ENCODE measurements at regions not wholly inside any gene's neighbourhood (a gene's known extent, or its start where the extent isn't known, plus 50 kb on each side); places are given as distances from the start of the nearest gene placed in this dataset.

DNA sequence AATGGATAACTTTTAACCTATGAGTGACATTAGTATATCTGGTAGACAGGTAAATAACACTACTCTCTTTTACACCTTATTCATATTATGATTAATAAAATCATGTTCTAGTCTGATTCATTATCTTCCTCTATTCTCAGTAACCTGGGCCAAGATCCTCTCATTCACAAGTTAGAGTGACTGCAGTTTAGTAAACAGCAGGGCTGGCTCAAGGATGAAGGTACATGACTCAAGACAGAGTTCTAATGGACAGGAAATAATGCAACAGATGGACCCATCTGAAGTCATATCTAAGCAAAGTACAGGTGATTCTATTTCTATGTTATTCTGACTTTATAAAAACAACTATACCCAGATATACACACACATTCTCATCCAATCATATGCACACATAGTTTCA is 582.5 kb upstream of the CDH18 start:
- no peak for DNase-seq (ENCODE audit: low read depth, low spot score)

DNA sequence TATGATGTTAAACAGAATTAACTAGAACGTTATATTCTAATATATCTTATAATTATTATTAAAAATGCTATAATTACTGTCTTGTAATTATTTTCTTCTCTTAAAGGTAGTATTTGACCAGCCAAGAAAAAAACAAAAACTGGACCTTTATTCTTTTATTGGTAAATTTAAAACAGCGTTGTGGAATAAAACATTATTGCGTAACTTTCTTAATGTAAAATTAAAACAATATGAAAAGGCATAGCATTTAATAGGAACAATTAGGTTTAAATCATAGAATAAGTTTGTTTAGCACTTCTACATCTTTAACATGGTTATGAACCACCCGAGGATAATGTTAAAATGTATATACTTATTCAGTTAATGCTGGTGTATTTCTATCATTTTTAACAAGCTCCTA is 574.5 kb upstream of the CDH18 start:
- DNase-seq (ENCODE audit: low read depth, low spot score): no peak

DNA sequence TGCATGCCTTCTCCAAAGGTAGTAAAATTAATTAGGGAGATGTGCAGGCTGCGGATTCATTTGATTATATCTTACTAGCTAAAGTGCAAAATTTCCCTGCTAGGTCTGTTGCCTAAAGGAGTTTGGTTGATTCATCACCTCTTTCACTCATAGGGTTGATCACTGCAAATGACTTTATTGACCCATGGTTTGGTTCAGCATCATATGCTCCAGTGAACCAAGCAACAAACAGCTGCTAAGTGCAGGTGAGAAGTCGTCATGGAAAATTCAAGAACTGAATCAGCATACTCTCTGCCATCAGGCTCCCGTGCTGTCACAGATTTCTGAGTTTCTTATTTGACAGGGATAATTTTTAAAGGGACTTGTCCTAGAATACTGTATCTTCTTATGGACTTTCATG is 571.8 kb upstream of the CDH18 start:
- DNase-seq (ENCODE audit: low read depth, low spot score): no peak

DNA sequence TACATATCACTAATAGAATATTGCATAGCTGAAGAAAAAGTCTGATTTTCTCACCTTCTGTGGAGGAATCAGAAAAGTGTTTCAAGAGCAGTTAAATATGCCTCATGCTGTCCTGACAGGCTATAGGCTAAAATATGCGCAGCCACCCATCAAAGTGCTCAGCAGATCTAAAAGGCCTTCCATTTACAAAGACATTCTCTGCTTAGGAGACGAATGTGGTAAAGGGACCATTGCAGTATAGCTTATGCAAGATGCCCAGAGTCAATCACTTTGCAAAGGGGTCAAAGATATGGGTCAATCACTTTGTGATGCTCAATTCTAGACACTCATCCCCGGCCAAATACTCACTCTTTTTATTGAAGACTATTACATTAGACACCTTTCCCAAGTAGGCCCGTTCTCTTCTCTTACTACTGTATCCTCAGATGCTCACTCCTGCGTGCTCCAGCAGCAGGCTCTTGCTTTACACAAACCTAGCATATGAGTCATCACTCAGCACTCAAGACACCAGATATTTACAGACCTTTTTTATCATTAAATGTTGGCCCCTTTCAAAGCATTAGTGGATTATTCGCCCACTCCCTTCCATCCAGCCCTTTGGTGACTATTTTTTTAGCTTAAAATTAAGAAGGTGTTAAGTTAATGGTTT is 568.2 kb upstream of the CDH18 start:
- DNase-seq (ENCODE audit: low read depth, low spot score): no peak

DNA sequence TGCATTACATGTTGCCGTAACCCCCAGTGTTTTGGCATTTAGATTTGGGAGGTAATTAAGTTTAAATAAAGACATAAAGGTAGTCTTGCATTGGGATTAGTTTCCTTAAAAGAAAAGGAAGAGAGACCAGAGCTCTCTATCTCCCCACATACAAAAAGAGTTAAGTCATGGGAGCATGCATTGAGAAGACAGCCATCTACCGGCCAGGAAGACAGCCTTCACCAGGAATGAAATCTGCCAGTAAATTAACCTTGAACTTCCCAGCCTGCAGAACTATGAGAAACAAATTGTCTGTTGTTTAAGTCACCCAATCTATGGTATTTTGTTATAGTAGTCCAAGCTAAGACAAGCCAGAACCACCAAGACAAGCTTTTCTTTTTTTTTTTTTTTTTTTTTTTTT is 567.0 kb upstream of the CDH18 start:
- DNase-seq (ENCODE audit: low read depth, low spot score): no peak

DNA sequence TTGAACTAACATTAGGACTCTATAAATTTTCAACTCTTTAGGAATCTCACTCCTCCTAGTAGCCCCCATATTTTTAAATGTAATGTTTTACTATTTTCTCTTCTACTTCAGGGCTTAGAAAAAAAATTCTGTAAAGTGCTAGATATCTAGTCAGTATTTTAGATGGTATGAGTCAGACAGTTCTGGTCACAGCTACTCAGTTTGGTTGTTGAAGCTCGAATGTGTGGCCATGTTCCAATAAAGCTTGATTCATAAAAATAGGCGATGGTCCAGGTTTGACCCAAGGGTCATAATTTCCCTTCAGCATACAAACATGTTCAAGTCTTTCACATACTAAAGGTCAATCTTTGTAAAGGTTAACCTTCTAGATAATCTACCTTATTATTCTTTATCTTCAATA is 566.0 kb upstream of the CDH18 start:
- no peak for DNase-seq (ENCODE audit: low read depth, low spot score)

DNA sequence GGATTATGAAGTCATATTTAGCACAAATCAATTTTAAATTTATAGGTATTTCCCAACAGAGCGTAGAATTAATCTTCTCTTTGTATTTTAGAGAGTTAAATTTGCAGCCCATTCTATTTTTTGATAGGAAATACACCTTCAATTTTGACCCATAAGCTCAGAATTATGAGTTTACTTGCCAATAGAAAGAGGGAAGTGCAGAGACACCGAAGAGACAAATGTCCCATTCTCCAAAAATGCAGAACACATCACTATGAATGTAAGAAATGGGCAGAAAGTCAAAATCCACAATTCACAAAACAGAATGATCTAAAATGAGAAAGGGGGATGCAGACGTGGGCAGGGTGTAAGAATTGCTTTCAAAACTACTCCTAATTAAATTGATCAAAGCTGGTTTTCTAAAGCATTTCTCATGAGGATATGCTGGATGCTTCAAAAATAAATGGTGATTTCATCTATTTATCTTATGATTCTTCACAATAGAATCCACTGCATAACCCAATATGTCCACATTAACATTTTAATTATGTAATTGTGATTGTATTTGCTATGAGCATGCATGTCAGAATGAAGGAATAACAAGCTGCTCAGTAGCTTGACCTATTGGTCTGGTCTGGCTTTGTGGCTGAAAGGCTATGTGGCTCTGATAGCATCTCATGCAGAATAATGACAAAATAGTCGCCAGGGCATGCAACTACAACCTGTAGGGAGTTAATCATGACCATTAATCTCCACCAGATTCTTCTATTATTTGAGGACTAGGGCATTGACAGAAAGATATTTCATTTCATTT is 550.1 kb upstream of the CDH18 start:
- DNase-seq (ENCODE audit: low read depth, low spot score): no peak

DNA sequence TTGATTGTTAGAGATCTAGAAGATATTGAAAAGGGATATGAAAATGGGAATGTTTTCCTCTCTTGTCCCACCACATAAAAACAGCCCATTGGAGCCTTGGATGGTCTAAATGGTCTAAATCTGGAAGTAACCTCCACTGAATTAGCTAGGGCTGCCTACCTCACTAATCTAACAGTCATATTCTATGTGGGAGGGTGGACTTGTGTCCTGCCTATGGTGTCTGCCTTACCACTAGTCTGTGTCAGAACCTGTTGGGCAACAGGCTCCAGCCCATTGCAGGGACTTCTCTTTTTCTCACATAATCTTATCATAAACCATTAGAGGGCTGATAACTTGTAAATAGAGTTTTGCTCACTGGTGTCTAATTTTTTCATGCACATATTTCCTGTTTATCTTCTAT is 548.8 kb upstream of the CDH18 start:
- no peak for DNase-seq (ENCODE audit: low read depth, low spot score)

DNA sequence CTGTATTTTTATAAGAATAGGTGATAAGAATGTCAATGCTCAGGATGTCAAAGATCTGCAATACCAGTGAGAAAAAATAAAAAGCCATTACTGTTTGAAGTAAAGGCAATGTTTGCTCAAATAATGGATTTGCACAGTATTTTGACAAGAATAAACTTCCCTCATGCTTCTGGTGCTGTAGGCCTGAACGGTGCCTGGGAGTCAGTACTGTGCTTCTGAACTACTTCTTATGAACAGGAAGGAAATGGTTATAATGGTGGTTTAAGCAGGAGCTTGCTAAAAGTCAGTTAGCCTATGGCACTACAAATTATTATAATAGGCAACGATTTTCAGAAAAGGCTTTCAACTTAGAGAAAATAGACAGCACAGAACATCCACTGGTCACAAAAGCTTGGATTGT is 548.3 kb upstream of the CDH18 start:
- DNase-seq (ENCODE audit: low read depth, low spot score): no peak

DNA sequence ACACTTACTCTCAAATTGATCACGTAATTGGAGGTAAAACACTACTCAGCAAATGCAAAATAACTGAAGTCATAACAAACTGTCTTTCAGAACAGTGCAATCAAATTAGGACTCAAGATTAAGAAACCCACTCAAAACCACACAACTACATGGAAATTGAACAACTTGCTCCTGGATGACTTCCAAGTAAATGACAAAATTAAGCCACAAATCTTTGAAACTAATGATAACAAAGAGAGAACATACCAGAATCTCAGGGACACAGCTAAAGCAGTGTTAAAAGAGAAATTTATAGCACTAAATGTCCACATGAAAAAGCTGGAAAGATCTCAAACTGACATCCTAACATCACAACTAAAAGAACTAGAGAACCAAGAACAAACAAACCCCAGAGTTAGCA is 540.5 kb upstream of the CDH18 start:
- no peak for DNase-seq (ENCODE audit: low read depth, low spot score)

DNA sequence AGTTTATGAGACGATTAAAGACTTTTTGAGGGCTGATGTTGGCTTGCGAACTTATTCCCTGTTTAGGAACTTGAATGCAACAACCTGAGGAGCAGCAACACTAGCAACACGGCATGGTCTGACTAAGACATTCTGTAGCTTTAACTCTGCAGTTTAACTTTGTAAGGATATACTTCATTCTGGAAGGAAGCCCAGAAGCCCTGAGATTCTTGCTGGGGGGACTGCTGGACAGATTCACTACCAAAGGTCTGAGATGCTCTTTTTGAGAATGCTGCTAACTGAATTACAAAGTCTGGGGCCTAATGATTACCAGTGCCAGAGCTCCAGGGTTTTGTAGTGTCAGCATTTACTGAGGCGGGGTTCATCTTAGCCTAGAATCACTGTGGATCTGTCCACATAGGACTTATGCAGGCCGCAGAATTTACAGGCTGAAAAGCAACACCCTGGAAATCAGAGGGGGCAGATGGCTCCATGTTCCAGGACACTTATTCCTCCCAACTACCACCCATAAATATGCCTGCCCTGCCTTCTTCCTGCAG is 537.1 kb upstream of the CDH18 start:
- DNase-seq (ENCODE audit: low read depth, low spot score): no peak

DNA sequence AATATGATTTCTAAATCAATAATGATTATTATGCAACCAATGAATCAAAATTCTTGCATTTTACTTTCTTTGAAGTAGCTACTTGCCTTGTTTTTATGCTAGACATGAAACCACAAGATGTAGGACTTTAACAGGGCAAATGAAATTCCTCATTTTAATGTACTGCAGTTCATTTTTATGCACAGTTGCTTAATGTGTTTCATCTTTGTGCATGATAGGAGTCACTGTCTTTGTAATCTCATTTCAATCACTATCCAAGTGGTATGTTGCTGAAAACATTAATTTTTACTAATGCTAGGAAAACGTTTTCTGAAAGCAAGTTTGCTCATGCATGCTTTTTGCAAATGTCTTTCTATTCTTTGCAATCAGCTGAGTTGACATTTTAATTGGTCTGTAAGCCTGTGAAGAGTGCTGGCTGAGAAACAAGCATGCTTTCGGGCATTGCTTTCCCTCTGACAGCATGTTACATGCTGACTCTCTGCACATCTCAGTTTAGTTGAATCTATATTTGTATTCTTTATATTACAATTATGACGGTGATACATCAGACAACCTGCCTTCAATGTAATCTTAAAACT is 535.0 kb upstream of the CDH18 start:
- DNase-seq (ENCODE audit: low read depth, low spot score): no peak

DNA sequence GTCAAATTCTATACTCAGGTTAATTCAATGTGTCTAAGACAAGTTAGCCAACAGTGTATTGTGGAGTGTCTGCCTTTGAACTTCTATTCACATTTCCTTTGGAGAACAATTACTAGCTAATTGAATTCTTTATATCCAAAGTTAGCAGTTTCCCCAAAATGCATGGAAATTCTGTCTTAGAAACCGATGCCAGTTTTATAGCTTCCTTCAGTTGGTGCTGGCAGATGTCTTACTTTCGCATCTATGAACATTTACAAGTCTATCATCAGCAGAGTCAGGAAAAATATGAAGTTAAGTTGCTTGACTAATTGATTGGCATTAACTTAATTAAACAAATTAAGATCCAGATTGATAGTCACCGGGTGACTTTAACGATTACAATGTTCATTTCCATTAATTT is 527.6 kb upstream of the CDH18 start:
- no peak for DNase-seq (ENCODE audit: low read depth, low spot score)

DNA sequence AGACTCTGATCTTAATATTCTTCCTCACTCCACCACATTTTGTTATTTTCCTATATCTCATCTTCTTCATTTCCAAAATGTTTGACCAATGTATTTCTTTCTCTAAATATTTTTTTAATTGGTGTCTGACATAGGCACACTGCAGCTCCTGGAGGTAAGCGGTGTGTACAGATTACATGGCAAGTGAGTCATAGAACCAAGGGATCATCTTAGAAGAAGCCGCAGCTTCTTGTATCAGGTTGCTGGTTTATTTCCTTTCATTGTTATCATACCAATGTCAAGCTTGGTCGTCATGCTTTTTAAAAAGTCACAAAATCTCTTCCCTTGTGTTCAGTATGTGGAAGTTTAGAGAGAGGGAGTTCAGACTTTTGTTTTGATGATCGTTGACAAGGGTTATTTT is 526.1 kb upstream of the CDH18 start:
- no peak for DNase-seq (ENCODE audit: low read depth, low spot score)

DNA sequence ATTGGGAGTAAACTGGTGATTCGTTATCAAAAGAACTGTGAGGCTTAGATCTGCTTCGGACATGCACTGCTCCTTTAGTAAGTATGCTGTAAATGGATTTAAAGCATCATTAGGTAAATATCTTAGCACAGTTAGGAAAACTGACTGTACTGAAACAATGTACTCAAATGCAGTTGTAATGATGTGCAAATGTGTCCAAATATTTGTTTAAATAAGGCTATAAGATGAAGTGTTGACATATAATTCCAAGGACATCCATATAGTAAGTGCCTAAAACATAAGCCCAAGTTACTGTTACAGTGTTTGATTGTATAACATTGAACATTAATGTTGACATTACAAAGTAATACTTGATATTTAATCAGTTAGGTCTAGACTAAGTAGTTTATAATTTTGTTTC is 512.5 kb upstream of the CDH18 start:
- no peak for DNase-seq (ENCODE audit: low read depth, low spot score)

DNA sequence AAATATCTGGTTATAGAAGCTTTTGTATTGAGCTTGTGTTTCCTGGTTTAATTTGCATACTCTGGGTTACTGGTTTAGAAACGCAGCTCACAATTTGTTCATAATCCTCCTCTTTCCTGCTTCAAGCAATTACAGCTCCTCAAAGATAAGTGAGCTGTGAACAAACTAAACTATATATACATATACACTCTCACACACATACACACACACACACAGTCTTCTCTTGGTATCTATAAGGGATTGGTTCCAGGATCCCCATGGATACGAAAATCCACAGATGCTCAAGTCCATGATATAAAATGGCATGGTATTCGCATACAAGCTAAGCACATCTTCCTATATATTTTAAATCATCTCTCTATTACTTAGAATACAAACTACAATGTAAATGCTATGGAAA is 510.9 kb upstream of the CDH18 start:
- no peak for DNase-seq (ENCODE audit: low read depth, low spot score)

DNA sequence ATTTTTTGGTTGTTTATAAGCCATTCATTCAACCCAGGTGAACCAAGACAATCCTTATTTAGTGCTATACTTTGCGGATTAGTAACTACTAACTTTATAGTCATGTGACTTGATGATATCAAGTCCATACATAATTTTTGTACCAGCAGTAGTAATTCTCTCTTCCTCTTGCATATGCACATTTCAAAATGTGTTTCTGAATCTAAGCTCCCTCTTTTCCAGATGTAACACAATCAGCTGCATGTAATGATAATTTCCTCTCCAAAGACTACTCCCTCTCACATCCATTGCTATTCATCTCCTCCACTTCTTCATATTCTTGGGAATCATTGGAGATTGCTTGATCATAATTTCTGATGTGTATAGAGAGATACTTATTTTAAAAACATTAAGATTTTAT is 510.1 kb upstream of the CDH18 start:
- no peak for DNase-seq (ENCODE audit: low read depth, low spot score)

DNA sequence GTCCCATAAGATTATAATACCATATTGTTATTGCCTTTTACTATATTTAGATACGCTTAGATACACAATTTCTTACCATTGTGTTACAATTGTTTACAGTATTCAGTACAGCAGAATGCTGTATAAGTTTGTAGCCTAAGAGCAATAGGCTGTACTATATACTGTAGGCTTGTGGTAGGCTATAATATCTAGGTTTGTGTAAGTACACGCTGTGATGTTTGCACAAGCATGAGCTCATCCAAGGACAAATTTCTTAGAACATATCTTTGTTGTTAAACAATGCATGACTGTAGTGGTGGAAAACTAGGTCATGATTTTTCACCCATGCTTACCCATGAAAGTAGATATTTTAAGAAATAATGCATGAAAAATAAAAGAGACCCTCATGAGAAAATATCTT is 509.4 kb upstream of the CDH18 start:
- no peak for DNase-seq (ENCODE audit: low read depth, low spot score)

DNA sequence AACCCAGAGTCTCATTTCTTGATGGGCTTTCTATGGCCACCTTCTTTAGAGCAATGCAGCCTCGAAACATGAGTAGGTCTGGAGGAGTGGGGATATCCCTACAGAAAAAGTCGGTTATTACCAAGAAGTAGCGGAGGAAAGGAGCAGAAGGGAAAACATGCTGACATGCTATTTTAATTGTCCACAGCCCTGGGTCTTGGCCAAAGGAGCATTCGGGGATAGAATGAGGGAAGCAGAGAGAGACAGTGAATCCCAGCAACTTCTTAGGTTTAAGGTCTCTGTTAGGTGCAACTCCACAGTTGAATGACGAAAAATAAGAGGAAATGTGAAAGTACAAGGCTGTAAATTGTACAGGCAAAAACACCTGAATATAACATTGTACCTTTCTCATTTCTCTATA is 506.7 kb upstream of the CDH18 start:
- DNase-seq (ENCODE audit: low read depth, low spot score): no peak

DNA sequence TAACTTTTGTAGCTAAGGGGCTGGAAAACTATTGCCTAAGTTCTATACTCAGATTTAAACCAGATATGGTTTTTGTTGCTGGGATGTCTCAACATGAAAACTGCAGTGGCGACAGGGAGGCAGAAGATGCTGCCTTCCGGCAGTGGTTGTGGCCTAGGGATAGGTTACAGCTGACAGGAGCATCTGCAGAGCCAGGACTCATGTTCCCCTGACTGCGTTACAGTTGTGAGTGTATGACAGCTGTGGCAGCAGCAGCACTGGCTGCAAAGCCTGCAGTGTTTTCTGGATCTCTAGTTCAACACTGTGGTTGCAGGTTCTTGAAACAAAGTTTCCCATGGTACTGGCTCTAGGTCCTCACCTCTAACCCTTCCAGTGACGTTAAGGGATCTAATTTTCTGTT is 498.8 kb upstream of the CDH18 start:
- DNase-seq (ENCODE audit: low read depth, low spot score): no peak

DNA sequence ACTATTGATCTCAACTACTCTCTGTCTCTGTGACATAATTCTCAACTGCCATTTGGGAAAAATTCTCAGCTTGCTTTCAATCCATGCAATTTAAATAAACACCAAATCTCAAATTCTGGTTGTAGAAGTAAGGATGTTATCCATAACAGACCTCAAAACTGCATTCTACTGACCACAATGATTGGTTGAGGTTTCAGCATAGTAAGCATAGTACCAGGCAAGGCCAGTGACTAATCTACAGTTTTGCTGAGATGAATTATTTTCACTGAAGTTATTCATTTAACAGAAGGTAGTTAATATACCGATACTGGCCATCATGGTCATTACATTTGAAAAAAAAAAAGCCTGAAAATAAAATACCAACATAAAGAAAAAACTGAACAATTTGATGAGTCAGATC is 488.0 kb upstream of the CDH18 start:
- no peak for DNase-seq (ENCODE audit: low read depth, low spot score)

DNA sequence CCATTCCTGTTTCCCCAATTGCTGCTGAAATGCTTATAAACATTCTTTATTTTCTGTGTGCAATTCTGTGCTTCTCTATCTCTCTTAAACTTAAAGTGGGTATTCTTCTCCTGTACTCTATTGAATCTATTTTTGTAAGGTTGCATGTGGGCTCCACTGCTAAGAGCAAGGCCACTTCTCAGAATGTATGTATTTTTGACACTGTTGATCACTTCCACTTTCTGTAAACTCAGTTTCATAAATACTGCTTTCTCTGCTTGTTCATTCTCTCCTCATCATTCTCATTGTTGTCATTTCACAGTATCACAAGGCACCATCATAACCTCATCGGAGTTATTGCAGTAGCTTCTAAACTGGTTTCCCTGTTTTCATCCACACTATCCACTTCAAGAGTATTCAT is 483.0 kb upstream of the CDH18 start:
- DNase-seq (ENCODE audit: low read depth, low spot score): no peak

DNA sequence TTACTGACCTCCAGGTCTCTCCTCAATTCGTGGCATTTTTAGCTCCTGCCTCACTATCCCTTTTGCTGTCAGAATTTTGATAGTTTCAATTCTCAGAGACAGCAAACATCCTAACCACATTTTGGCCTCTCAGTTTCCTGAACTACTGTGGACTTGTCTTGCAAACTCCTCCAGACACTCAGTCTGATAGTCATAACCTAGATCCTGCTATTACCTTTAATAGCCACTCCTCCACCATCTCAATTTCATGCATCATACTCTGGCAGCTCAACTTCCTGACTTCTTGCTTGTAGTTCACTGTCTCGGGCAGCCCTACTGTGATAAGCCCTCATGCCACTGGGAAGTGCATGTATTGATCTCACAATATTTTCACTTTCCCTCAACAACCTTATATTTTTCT is 481.8 kb upstream of the CDH18 start:
- DNase-seq (ENCODE audit: low read depth, low spot score): no peak

All from brain pericyte (primary cell).